Endothelial cell of umbilical vein (primary cell): ENCODE measurements at regions not wholly inside any gene's neighbourhood (a gene's known extent, or its start where the extent isn't known, plus 50 kb on each side); places are given as distances from the start of the nearest gene placed in this dataset.

Experiments used
- BruUV-seq: library from RNA; stranded (reverse); fragments of 400-500 nt; replicated peaks from 2 replicates; lab custom pipeline; 2021; lab: Mats Ljungman, UMichigan
- CTCF ChIA-PET: fragments of 300-600, 350-600 bp; sonication (Branson Sonifier 250); formaldehyde crosslinking; loops from one replicate; lab custom pipeline; 2021; ENCODE audit warnings: antibody characterized with exemption, inconsistent platforms; lab: Charles Lee
- POLR2A ChIA-PET: fragments of 300-600, 350-600 bp; sonication (Branson Sonifier 250); formaldehyde crosslinking; loops from one replicate; lab custom pipeline; 2021; ENCODE audit warnings: antibody characterized with exemption, inconsistent platforms; lab: Charles Lee
- DNase-seq: peaks from one replicate; pipeline ENCODE4 v3.0.0-alpha.2; 2011; ENCODE audit warnings: low read depth, low spot score
- FAIRE-seq: peaks from 2 replicates; lab custom pipeline; 2011; peaks lifted over from hg19 to GRCh38; lab: Jason Lieb, UNC
- H2AFZ ChIP-seq: 2 replicates; pipeline ENCODE4 v1.6.0; 2012; ENCODE audit warnings: low read depth, low read length, control low read depth, inconsistent platforms
- H3K27ac ChIP-seq: 2 replicates; pipeline ENCODE4 v1.5.1; 2011; ENCODE audit warnings: low read depth, mild to moderate bottlenecking, control low read depth, low read length, moderate library complexity; ENCODE audit not compliant: insufficient read depth
- H3K27me3 ChIP-seq, 2 experiments: 2 replicates each; pipeline versions ENCODE4 v1.6.0 to v1.6.1; 2011; ENCODE audit warnings: low read length in 2 of 2, mixed read lengths in 1 of 2; ENCODE audit not compliant: control insufficient read depth in 2 of 2, insufficient read depth in 2 of 2
- H3K36me3 ChIP-seq, 2 experiments: 2 replicates in 1 of 2; 3 replicates in 1 of 2; pipeline ENCODE4 v1.5.1; 2011; ENCODE audit warnings: low read length in 2 of 2, mild to moderate bottlenecking in 1 of 2, moderate library complexity in 1 of 2; ENCODE audit not compliant: control insufficient read depth in 2 of 2, insufficient read depth in 2 of 2; ENCODE audit errors: extremely low read depth in 1 of 2
- H3K4me1 ChIP-seq: 3 replicates; pipeline ENCODE4 v1.5.1; 2011; ENCODE audit warnings: mild to moderate bottlenecking, low read length; ENCODE audit not compliant: control insufficient read depth, insufficient read depth; ENCODE audit errors: extremely low read depth
- H3K4me2 ChIP-seq: 2 replicates; pipeline ENCODE4 v1.6.1; 2011; ENCODE audit warnings: low read length, control low read depth, mixed read lengths; ENCODE audit not compliant: insufficient read depth
- H3K4me3 ChIP-seq, 3 experiments: fragments of 200-600 bp in 1 of 3; sonication (generic), shearing (Covaris generic) in 1 of 3; replicated peaks in 1 of 3; 2 replicates each; pipeline ENCODE4 v1.5.1; 2011 to 2016; ENCODE audit warnings: control low read depth in 3 of 3, low read length in 3 of 3, mild to moderate bottlenecking in 2 of 3, inconsistent platforms in 1 of 3, low read depth in 1 of 3, moderate library complexity in 1 of 3; ENCODE audit not compliant: insufficient read depth in 1 of 3
- H3K79me2 ChIP-seq: 2 replicates; pipeline ENCODE4 v1.6.0; 2012; ENCODE audit warnings: low read length, inconsistent platforms; ENCODE audit not compliant: control insufficient read depth, insufficient read depth
- H3K9ac ChIP-seq: replicated peaks from 2 replicates; pipeline ENCODE3; 2011; ENCODE audit warnings: low read length, control low read depth; ENCODE audit not compliant: insufficient read depth; ENCODE audit errors: extremely low read depth
- H3K9me1 ChIP-seq: replicated peaks from 3 replicates; pipeline ENCODE4 v1.6.0; 2011; ENCODE audit warnings: mild to moderate bottlenecking, low read length; ENCODE audit not compliant: control insufficient read depth, insufficient read depth; ENCODE audit errors: extremely low read depth
- H3K9me3 ChIP-seq: replicated peaks from 2 replicates; pipeline ENCODE4 v1.5.1; 2012; ENCODE audit warnings: low read length, inconsistent platforms; ENCODE audit not compliant: control insufficient read depth, insufficient read depth
- H4K20me1 ChIP-seq: replicated peaks from 2 replicates; pipeline ENCODE3; 2011; ENCODE audit warnings: mild to moderate bottlenecking, low read length; ENCODE audit not compliant: control insufficient read depth, insufficient read depth; ENCODE audit errors: extremely low read depth
- EZH2 ChIP-seq: IDR thresholded peaks from 2 replicates; pipeline ENCODE4 v1.6.1; 2012; ENCODE audit warnings: borderline replicate concordance, low read depth, mild to moderate bottlenecking, moderate library complexity, low read length, inconsistent platforms; ENCODE audit not compliant: severe bottlenecking
- FOS ChIP-seq: IDR thresholded peaks from 2 replicates; pipeline ENCODE4 v1.6.1; 2011; ENCODE audit warnings: mild to moderate bottlenecking, low read length, moderate library complexity, borderline replicate concordance; ENCODE audit not compliant: insufficient read depth
- JUN ChIP-seq: IDR thresholded peaks from 2 replicates; pipeline ENCODE4 v1.6.1; 2011; ENCODE audit warnings: borderline replicate concordance, low read depth; ENCODE audit not compliant: insufficient read length, insufficient read depth
- MYC ChIP-seq: IDR thresholded peaks from one replicate; pipeline ENCODE4 v1.6.1; 2011; ENCODE audit warnings: mild to moderate bottlenecking, low read depth, low read length
- POLR2A ChIP-seq: IDR thresholded peaks from 2 replicates; pipeline ENCODE4 v1.6.1; 2012; ENCODE audit warnings: low read depth, mild to moderate bottlenecking, control low read depth, low read length
- dilution Hi-C: fragments of 300-500 bp; cut with MboI; formaldehyde crosslinking; loops from one replicate; pipeline ENCODE4 v1.15.0; 2019; ENCODE audit warnings: low sequenced_read_pairs; ENCODE audit not compliant: extremely low pct_ligation_motif_present
- intact Hi-C: fragments of 100-400 bp; cut with micrococcal nuclease; formaldehyde crosslinking; loops from one replicate; pipeline ENCODE4 v1.10.0; 2022
- TF ChIP-seq, protein P1 (sequence below), 2 donors: IDR thresholded peaks; 1 replicate in 1 of 2; 2 replicates in 1 of 2; pipeline ENCODE4 v1.5.1; 2011; ENCODE audit warnings: low read length in 2 of 2, mild to moderate bottlenecking in 2 of 2, moderate library complexity in 2 of 2, control low read depth in 1 of 2, inconsistent platforms in 1 of 2, low read depth in 1 of 2; ENCODE audit not compliant: insufficient read depth in 1 of 2; ENCODE audit errors: extremely low read depth in 1 of 2
- TF ChIP-seq, protein P2 (sequence below): IDR thresholded peaks from 2 replicates; pipeline ENCODE4 v1.6.1; 2011; ENCODE audit not compliant: insufficient read depth, insufficient read length

DNA sequence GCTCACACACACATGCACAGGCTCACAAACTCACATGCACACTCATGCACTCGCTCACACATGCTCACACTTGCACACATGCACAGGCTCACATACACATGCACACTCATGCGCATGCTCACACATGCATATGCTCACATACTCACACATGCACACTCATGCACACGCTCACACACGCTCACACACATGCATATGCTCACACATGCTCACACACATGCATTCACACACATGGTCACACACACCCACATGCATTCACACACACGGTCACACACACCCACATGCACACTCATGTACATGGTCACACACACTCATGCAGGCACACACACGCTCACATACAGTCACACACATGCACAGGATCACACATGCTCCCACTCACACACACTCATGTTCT is 132.8 kb upstream of the SMAD3 start:
- peaks cover 14% of the 10 kb centered on the region for H3K4me1 ChIP-seq
- dilution Hi-C loops, result loop anchor here (25.0 kb wide), 1 partner anchor 505 kb away; no protein-coding TSS in a partner anchor
- no peaks in the 10 kb centered on the region for H3K79me2 ChIP-seq
- BruUV-seq, result no TSS peak
- no peaks in the 10 kb centered on the region for H3K27me3 ChIP-seq
- H3K36me3 ChIP-seq, result no peaks in the 10 kb centered on the region
- no peak overlapping the region for H3K4me3 ChIP-seq
- ChIA-PET CTCF (interaction anchor here (1.1 to 2.3 kb wide), 2 partner anchors 10 to 14 kb away, joined by 3 to 13 read pairs; no protein-coding TSS in a partner anchor), POLR2A (no interaction called here)
- no peak overlapping the region for H2AFZ ChIP-seq
- no peaks in the 10 kb centered on the region for H4K20me1 ChIP-seq
- H3K27ac ChIP-seq, result no peak overlapping the region
- FAIRE-seq (no peak), DNase-seq (no peak)
- H3K9ac ChIP-seq, result no peak overlapping the region
- no peaks in the 10 kb centered on the region for H3K9me3 ChIP-seq
- no peak overlapping the region for H3K4me2 ChIP-seq
- TF ChIP-seq JUN (no peak), EZH2 (no peak), FOS (no peak), POLR2A (no peak), MYC (no peak)
- TF ChIP-seq, protein P1, sequence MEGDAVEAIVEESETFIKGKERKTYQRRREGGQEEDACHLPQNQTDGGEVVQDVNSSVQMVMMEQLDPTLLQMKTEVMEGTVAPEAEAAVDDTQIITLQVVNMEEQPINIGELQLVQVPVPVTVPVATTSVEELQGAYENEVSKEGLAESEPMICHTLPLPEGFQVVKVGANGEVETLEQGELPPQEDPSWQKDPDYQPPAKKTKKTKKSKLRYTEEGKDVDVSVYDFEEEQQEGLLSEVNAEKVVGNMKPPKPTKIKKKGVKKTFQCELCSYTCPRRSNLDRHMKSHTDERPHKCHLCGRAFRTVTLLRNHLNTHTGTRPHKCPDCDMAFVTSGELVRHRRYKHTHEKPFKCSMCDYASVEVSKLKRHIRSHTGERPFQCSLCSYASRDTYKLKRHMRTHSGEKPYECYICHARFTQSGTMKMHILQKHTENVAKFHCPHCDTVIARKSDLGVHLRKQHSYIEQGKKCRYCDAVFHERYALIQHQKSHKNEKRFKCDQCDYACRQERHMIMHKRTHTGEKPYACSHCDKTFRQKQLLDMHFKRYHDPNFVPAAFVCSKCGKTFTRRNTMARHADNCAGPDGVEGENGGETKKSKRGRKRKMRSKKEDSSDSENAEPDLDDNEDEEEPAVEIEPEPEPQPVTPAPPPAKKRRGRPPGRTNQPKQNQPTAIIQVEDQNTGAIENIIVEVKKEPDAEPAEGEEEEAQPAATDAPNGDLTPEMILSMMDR (IDR thresholded peaks at IDR 0.05; ENCODE audit: extremely low read depth in 1 of 2, insufficient read depth in 1 of 2, low read depth in 1 of 2, low read length in 2 of 2), result no peak
- TF ChIP-seq, protein P2, sequence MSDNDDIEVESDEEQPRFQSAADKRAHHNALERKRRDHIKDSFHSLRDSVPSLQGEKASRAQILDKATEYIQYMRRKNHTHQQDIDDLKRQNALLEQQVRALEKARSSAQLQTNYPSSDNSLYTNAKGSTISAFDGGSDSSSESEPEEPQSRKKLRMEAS, result no peak
- no peaks in the 10 kb centered on the region for H3K9me1 ChIP-seq
- intact Hi-C loops, result no loop called here
